ENCODE measurements at regions not wholly inside any gene's neighbourhood (a gene's known extent, or its start where the extent isn't known, plus 50 kb on each side); places are given as distances from the start of the nearest gene placed in this dataset.

DNA sequence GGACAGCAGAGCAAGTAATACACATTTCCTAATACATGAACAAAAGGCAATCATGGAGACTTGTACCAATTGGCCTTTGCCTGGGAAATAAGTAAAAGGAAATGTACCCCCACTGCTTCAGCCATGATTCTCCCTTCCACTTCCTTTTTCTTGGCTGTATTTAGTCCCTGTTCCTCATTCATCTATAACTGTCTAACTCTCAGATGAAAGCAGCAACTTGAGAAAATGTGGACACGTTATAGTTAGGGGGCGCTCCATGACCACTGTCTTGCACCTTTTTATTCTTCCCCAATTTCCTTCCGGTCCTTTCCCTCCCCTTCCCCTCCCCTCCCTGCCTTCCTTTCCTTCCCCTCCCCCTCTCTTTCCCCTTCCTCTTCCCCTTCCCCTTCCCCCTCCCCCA is 61.3 kb upstream of the BARX2 start:
- Histone ChIP-seq H3K36me3 (ENCODE audit: control insufficient read depth, insufficient read depth, low read length) (no peaks in the 10 kb centered on the region), H3K27me3 (replicated peaks; ENCODE audit: control insufficient read depth, insufficient read depth, low read length, poor library complexity, severe bottlenecking) (no peaks in the 10 kb centered on the region), H3K27ac (ENCODE audit: insufficient read depth, low read length, poor library complexity, severe bottlenecking) (no peak overlapping the region), H3K9me3 (ENCODE audit: control insufficient read depth, low read length) (no peaks in the 10 kb centered on the region), H3K4me3 (ENCODE audit: insufficient read depth, low read depth, low read length, poor library complexity, severe bottlenecking) (no peak overlapping the region), H3K4me1 (ENCODE audit: control insufficient read depth, insufficient read depth, low read length, poor library complexity, severe bottlenecking) (no peaks in the 10 kb centered on the region)
- no peak for DNase-seq

DNA sequence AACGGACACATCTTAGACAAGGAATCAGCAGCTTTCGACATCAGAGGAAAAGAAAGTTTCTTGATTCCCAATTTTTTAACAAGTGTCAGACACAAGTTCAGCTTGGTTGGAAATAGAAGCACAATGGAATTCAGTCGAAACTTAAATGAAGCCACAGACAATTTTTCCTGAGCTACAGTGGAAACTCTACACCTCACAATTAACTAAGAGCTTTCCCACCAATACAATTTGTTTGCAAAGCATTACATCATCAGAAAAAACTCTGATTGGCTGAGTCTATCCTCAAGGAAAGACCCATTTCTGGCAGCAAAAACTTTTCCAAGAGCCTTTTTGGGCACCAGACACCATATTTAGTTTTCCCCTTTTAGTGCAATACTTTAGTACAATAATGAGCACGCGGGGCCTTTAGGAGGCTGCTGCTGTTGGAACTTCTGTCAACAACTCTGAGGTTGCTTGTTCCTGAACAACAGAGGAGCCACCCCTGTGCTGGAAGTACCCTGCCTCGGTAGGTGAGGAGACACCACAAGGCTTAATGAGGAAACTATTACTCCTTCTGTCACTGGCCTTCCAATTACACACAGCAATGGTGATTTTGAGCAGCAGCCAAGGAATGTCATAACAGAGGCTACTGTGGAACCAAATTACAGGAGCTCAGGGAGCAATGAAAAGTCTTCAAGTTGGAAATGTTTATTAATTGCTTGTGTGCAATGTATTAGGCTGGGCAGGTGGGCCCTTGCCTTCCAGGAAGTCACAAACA is 61.9 kb upstream of the BARX2 start:
- Histone ChIP-seq H3K27me3 (replicated peaks; ENCODE audit: control insufficient read depth, insufficient read depth, low read length, poor library complexity, severe bottlenecking) (no peaks in the 10 kb centered on the region), H3K4me1 (ENCODE audit: control insufficient read depth, insufficient read depth, low read length, poor library complexity, severe bottlenecking) (no peaks in the 10 kb centered on the region), H3K36me3 (ENCODE audit: control insufficient read depth, insufficient read depth, low read length) (no peaks in the 10 kb centered on the region), H3K4me3 (ENCODE audit: insufficient read depth, low read depth, low read length, poor library complexity, severe bottlenecking) (no peak overlapping the region), H3K9me3 (ENCODE audit: control insufficient read depth, low read length) (no peaks in the 10 kb centered on the region), H3K27ac (ENCODE audit: insufficient read depth, low read length, poor library complexity, severe bottlenecking) (no peak overlapping the region)
- DNase-seq = no peak

- Histone ChIP-seq H3K36me3 (ENCODE audit: control insufficient read depth, insufficient read depth, low read length) (no peaks in the 10 kb centered on the region), H3K27ac (ENCODE audit: insufficient read depth, low read length, poor library complexity, severe bottlenecking) (no peak overlapping the region), H3K4me1 (ENCODE audit: control insufficient read depth, insufficient read depth, low read length, poor library complexity, severe bottlenecking) (no peaks in the 10 kb centered on the region), H3K27me3 (replicated peaks; ENCODE audit: control insufficient read depth, insufficient read depth, low read length, poor library complexity, severe bottlenecking) (no peaks in the 10 kb centered on the region), H3K9me3 (ENCODE audit: control insufficient read depth, low read length) (no peaks in the 10 kb centered on the region), H3K4me3 (ENCODE audit: insufficient read depth, low read depth, low read length, poor library complexity, severe bottlenecking) (no peak overlapping the region)
- no peak for DNase-seq
Measured at GRCh38 chr11:129312730-129313503, 62.7 kb upstream of the BARX2 start.

DNA sequence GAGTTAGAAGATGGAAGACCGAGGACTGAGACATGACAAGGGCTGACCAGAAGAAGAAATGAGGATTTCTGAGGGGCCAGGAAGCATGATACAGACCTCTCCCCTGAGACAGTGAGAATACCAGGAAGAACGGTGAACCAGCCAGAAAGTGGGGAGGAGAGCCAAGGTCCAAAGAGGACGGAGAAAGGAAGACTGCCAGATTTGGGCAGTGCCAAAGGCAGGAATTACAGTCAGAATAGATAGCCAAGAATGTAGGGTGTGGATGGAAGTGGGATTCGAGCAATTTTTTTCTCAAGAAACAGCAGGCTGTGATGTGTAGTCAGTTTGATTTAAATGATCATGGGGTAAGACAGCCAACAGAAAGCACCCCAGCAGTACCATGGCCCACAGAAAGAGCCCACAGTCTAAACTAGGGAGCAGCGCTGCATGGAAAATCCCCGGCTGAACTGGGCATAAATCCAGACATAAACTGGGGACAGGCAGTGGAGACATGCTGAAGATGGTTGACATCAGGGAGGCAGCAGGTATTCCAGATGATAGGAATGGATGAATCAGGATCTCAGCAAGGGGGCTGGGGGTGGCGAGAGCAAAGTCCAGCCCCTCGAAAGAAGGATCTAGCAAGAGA is 67.3 kb upstream of the BARX2 start:
- no peaks in the 10 kb centered on the region for H3K36me3 ChIP-seq (ENCODE audit: control insufficient read depth, insufficient read depth, low read length)
- DNase-seq = no peak
- H3K27ac ChIP-seq (ENCODE audit: insufficient read depth, low read length, poor library complexity, severe bottlenecking) = no peak overlapping the region
- H3K4me3 ChIP-seq (ENCODE audit: insufficient read depth, low read depth, low read length, poor library complexity, severe bottlenecking) = no peak overlapping the region
- no peaks in the 10 kb centered on the region for H3K9me3 ChIP-seq (ENCODE audit: control insufficient read depth, low read length)
- H3K27me3 ChIP-seq (replicated peaks; ENCODE audit: control insufficient read depth, insufficient read depth, low read length, poor library complexity, severe bottlenecking) = no peaks in the 10 kb centered on the region
- no peaks in the 10 kb centered on the region for H3K4me1 ChIP-seq (ENCODE audit: control insufficient read depth, insufficient read depth, low read length, poor library complexity, severe bottlenecking)

DNA sequence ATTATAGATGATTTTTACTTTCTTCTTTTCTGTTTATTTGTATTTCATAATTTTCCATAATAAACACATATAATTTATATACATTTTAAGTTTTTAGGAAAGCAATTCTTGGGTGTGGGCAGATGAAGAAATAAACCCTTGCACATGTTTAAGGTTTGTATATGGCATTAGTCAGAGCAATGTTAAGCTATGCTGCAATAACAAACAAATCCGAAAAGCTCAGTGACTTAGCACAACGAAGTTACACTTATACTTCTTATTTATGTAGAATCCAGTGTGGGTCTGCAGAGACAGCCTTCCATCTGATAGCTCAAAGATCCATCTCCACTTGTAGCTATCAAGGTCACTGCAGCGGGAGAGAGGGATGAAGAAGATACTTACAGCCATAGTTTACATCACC is 68.5 kb upstream of the BARX2 start:
- no peak overlapping the region for H3K27ac ChIP-seq (ENCODE audit: insufficient read depth, low read length, poor library complexity, severe bottlenecking)
- no peaks in the 10 kb centered on the region for H3K36me3 ChIP-seq (ENCODE audit: control insufficient read depth, insufficient read depth, low read length)
- H3K9me3 ChIP-seq (ENCODE audit: control insufficient read depth, low read length) = no peaks in the 10 kb centered on the region
- H3K4me3 ChIP-seq (ENCODE audit: insufficient read depth, low read depth, low read length, poor library complexity, severe bottlenecking) = no peak overlapping the region
- no peak for DNase-seq
- H3K27me3 ChIP-seq (replicated peaks; ENCODE audit: control insufficient read depth, insufficient read depth, low read length, poor library complexity, severe bottlenecking) = no peaks in the 10 kb centered on the region
- no peaks in the 10 kb centered on the region for H3K4me1 ChIP-seq (ENCODE audit: control insufficient read depth, insufficient read depth, low read length, poor library complexity, severe bottlenecking)

DNA sequence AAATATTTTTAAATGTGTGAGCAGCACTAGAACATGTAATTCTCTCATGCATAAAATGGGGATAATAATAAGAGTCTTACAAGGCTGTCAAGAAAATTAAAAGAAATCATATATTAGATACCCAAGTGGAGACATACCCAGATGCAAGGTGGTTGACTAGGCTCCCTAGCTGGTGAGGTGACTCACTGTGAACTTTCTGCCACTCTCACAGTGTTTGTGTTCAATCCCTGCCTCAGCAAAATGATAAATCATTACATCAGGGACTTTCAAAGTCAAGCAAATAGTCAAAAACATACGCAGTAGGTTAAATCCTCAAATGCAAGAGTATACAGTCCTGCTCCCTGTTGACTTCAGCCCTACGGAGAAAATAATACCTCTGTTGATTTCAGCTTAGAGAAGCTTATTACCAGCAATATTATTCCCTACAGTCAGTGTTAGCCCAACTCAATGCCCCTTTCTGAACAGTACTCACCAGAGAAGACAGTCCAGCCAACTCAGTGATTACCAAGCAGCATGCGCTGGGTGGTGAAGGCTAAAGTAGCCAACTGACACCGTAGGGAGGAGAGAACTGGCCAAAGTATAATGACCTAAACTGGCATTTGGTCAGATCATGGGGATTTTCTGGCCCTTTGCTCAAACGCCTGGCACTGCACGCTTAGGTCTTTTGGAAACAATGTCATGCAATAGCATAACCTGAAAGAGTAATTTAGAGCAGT is 73.1 kb upstream of the BARX2 start:
- Histone ChIP-seq H3K9me3 (ENCODE audit: control insufficient read depth, low read length) (no peaks in the 10 kb centered on the region), H3K27me3 (replicated peaks; ENCODE audit: control insufficient read depth, insufficient read depth, low read length, poor library complexity, severe bottlenecking) (no peaks in the 10 kb centered on the region), H3K36me3 (ENCODE audit: control insufficient read depth, insufficient read depth, low read length) (no peaks in the 10 kb centered on the region), H3K4me1 (ENCODE audit: control insufficient read depth, insufficient read depth, low read length, poor library complexity, severe bottlenecking) (no peaks in the 10 kb centered on the region), H3K4me3 (ENCODE audit: insufficient read depth, low read depth, low read length, poor library complexity, severe bottlenecking) (no peak overlapping the region), H3K27ac (ENCODE audit: insufficient read depth, low read length, poor library complexity, severe bottlenecking) (no peak overlapping the region)
- DNase-seq = no peak

DNA sequence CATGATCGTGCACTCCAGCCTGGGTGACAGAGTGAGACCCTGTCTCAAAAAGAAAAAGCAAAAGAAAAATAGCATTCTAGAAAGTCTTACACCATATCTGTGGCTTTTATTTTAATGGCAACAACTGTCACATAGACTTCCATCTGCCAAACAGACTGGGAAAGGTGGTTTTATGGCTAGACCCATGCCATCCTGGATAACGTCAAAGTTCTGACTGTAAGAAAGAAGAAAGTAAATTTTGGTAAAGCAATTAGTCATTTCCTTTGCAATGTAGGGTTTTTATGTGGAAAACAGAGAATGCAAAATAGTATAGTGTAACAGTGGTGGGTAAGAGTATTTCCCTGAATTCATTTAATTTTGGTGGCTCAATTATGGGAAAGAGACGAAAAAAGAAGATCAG is 75.5 kb upstream of the BARX2 start:
- Histone ChIP-seq H3K4me3 (ENCODE audit: insufficient read depth, low read depth, low read length, poor library complexity, severe bottlenecking) (no peak overlapping the region), H3K4me1 (ENCODE audit: control insufficient read depth, insufficient read depth, low read length, poor library complexity, severe bottlenecking) (no peaks in the 10 kb centered on the region)

GRCh38 chr11:129298988-129299387 is 76.7 kb upstream of the BARX2 start:
- no peaks in the 10 kb centered on the region for H3K36me3 ChIP-seq (ENCODE audit: control insufficient read depth, insufficient read depth, low read length)
- H3K27ac ChIP-seq (ENCODE audit: insufficient read depth, low read length, poor library complexity, severe bottlenecking) = no peak overlapping the region
- no peaks in the 10 kb centered on the region for H3K9me3 ChIP-seq (ENCODE audit: control insufficient read depth, low read length)
- no peaks in the 10 kb centered on the region for H3K4me1 ChIP-seq (ENCODE audit: control insufficient read depth, insufficient read depth, low read length, poor library complexity, severe bottlenecking)
- no peaks in the 10 kb centered on the region for H3K27me3 ChIP-seq (replicated peaks; ENCODE audit: control insufficient read depth, insufficient read depth, low read length, poor library complexity, severe bottlenecking)
- no peak for DNase-seq
- H3K4me3 ChIP-seq (ENCODE audit: insufficient read depth, low read depth, low read length, poor library complexity, severe bottlenecking) = no peak overlapping the region

More for the DNA sequence above, 75.5 kb upstream of the BARX2 start:
- Histone ChIP-seq H3K36me3 (ENCODE audit: control insufficient read depth, insufficient read depth, low read length) (no peaks in the 10 kb centered on the region), H3K27me3 (replicated peaks; ENCODE audit: control insufficient read depth, insufficient read depth, low read length, poor library complexity, severe bottlenecking) (no peaks in the 10 kb centered on the region), H3K27ac (ENCODE audit: insufficient read depth, low read length, poor library complexity, severe bottlenecking) (no peak overlapping the region), H3K9me3 (ENCODE audit: control insufficient read depth, low read length) (no peaks in the 10 kb centered on the region)
- no peak for DNase-seq

- Histone ChIP-seq H3K36me3 (ENCODE audit: control insufficient read depth, insufficient read depth, low read length) (no peaks in the 10 kb centered on the region), H3K27me3 (replicated peaks; ENCODE audit: control insufficient read depth, insufficient read depth, low read length, poor library complexity, severe bottlenecking) (no peaks in the 10 kb centered on the region), H3K4me3 (ENCODE audit: insufficient read depth, low read depth, low read length, poor library complexity, severe bottlenecking) (no peak overlapping the region), H3K27ac (ENCODE audit: insufficient read depth, low read length, poor library complexity, severe bottlenecking) (no peak overlapping the region), H3K4me1 (ENCODE audit: control insufficient read depth, insufficient read depth, low read length, poor library complexity, severe bottlenecking) (no peaks in the 10 kb centered on the region), H3K9me3 (ENCODE audit: control insufficient read depth, low read length) (no peaks in the 10 kb centered on the region)
- no peak for DNase-seq
Measured at GRCh38 chr11:129295746-129296145, 79.9 kb upstream of the BARX2 start.

All from effector memory CD4-positive, alpha-beta T cell (primary cell).